Stimulated activated CD8-positive, alpha-beta memory T cell treated with anti-CD3 and anti-CD28 coated beads, Interleukin-4, amount 100 ng/mL, for 4 hours (primary cell): ENCODE measurements at regions not wholly inside any gene's neighbourhood (a gene's known extent, or its start where the extent isn't known, plus 50 kb on each side); places are given as distances from the start of the nearest gene placed in this dataset.

Source experiments
- DNase-seq, 2 donors: peaks; one replicate each; pipeline ENCODE4 v3.0.0-alpha.2; 2020; ENCODE audit warnings: low read depth in 2 of 2, low spot score in 1 of 2

DNA sequence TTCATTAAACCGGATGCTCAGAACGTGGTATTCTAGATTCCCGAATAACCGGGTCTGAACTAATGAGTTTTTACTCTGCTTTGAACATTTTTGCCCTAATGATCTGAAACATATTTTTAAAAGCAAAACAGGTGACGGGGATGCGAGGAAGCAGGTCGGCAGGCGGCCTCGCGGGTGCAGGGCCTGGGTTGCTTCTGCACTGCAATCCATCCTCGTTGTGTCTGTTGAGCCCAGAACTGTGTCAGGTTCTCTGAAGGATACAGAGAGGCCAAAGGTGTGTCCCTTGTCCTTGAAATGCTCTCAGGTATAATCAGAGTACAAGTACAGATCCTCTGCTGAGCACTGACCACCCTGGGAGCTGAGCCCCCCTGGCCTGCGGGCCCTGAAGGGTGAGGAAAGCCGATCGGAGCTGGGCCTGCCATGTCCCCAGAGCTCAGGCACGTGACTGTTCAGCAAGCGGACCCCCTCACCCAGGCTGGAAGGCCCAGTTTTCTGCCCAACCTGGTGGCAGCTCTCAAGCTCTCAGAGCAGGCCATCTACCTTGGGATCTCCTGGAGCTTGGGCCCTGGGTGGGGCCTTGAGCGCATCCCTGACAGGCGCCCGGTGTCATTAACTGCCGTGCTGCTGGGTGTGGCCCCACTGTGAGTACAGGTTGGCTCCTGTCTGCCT, 151.8 kb downstream of the OLFM1 start:
- DNase-seq, result no peak

DNA sequence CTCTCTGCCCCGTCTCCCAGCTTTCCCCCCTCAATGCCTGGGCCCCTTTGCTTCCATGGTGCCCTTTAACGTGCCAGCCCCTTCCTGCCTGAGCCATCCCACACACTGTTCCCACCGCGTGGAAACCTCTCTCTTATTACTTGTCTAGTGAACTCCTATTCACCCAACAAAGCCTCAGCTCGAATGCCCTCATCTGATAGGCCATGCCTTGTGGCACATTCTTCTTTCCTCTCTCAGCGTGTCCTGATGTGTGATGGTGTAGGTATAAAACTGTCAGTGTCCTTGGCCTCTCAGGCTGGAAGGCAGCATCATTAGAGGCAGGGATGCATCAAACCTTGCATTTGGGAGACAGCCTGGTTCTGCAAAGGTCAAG, 152.3 kb downstream of the OLFM1 start:
- no peak for DNase-seq

DNA sequence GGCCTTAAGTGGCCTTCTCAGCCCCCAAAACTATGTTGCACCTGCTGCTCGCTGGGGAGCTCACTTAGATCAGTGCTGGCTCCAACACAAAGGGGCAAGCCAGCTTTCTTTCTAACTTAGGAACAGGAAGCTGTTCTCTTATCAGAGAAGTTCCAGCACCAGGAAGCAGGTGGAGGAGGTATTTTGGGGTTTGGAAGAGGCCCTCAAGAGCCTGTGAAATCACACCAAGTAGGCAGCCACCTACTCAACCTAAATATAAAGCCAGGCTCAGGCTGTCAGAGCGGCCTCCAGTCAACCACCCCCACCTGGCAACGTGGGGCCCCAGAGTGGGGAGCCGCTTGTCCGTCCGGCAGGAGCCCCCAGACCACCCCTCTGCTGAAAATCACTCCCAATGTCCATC, 152.8 kb downstream of the OLFM1 start:
- DNase-seq, result no peak

DNA sequence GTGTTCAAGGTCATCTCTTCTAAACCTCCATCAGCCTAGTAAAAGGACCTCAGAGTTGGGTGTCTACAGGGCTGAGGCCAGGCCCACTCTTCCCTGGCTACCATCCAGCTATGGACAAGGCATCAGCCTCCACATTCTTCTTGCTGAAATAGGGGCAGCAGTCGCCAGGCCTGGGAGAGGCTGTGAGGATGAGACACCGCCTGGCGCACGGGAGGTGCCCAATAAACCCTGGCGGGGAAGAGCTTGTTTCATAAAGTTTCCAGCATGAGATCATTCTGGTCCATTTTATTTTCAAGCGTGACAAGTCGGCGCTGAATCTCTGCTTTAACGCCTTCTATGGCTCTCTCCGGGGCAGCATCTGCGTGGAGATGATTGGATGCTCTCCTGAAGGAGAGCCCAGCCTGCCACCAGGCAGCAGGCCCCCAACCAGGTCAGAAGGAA, 153.4 kb downstream of the OLFM1 start:
- DNase-seq, result no peak

DNA sequence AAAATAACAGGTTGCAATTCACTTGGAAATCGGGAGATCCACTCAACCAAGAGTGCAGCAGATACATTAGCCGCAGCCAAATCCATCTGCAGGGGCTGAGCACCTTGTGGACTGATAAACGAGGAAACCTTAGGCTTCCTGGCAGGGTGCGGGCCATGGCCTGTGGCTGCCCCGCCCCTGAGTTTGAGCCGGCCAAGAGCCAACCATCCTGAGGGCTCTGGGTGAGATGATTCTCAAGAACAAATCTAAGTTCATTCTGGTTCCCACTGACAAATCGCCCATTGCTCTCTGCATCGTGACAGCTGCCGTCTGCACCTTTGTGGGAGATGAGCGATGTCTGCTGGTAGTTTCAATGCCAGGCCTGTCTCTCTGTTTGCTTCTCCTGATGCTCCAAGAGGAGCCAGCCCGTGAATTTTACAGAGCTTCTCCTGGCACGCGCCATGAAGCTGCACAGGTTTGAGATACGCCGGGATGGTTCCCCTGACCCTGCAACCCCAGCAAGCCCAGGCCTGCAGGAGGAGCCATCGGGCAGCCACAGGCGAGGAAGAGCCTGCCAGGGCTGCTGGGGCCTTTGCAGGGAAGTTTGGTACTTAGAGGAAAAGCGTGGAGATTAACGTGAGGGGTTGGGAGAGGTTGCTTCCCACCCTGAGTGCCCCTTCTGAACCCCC, 154.0 kb downstream of the OLFM1 start:
- no peak for DNase-seq

DNA sequence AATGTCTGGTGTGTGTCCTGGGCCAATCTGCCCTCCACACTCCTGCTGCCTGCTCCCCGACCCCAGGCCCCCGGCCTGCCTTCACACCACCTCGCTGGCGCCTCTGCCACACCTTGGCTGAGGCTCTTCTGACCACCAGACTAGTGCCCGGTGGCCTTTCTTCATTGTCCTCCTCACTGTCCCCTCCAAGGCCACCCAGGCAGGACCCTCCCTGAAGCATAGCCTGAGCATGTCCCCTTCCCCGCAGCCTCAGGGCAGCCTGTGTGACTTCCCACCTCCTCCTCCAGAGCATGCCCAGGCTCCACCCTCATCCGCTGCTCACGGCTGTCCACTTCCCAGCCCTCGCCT, 154.6 kb downstream of the OLFM1 start:
- DNase-seq, result no peak

DNA sequence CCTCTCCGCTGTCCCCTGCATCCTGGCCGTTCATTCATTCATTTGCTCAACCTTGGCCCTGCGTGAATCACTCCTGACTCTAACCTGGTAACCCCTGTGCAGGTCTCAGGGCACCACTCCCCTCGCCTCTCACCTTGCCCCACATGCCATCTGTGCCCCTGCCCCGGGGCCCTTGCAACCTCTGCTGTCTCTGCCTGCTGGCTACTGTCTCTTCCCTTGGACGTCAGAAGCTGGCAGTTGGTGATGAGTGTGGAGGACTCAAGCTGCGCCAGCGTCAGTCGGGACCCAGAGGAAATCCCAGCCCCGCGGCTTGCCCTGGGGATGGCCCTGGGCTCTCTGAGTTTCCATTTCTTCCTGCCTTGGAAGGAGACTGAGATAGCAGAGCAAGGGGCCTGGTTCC, 154.9 kb downstream of the OLFM1 start:
- no peak for DNase-seq

DNA sequence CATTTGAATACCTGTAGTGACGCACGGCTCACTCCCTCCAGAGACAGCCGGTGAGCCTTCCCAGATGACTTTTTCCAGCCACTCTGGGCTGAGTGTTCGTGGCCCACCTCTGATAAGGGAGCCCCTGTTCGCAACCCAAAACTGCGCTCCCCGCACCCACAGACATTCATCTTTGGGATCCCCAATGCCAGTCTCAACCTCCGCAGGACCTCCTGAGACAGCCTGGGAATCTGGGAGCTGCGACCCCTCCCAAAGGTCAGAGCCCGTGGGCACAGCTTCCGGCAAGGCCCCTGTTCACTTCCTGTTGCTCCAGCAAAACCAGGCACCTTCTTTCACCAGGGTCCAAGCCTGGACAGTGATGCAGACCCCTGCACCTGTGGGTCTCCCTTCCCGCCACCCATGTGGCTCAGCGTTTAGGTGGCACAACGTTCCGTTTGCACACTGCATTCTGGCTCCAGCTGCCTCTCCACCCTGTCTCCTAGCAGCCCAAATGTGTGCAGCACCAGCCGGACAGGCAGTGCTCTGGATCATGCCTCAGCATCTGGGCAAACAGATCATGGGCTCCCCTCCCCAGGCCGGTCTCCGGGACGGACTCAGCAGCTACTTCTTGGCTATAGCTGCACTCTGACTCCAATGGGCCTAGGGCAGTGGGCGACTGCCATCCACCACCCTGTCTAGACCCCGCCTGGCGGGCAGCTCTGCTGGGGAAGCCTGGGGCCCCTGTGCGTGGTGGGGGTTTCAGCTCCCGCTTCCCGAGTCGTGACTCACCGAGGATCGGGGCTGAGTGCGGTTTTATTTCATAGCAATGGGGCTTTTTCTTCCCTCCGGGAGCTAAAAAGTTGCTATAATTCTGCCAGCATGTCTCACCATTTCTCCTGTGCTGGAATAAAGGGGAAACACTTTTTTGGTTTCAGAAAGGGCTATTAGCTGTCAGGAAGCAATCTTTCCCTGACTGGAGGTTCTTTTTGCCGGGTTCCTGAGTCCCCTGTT, 156.0 kb downstream of the OLFM1 start:
- DNase-seq, result no peak

DNA sequence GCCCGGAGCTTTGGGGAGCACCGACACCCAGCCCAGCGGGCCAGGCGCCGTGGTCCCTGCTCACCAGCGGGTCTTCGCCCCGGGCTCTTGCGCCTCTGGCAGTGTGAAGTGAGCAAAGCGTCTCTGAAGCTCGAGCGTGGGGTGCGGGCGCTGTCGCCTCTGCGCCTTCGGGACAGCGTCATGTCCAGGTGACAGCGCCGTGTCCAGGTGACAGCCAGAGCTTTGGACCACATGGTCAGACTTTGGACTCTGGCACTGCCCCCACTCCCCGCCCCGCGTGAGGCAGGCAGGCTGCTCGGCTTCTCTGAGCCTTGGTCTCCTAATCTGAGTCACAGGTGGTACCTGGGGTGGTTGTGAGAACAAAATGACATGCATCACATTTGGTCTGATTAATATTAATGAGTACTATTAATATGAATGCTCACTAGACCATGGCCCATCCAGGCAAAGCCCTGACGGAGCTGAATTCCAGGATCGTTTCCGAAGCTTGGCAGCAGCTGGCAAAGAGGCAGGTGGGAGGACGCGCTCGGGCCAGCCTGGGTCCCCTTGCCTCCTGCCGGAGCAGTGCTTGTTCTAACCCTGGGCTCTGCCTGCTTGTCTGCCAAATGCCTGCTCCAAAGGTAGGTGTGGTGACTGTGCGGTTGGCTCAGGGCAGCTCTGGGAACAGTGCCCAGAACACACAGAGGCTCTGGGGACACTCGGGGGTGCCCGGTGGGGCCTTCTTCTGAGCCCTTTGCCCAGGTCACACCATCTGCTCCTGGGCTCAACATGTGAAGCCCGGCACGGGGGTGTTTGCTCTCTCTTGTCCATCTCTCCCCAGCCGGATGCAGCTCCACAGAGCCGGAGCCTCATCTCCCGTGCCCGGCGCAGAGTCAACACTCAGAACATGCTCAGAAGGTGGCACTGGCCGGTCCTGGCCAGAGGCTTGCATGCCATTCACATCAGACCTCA, 157.1 kb downstream of the OLFM1 start:
- DNase-seq, result no peak

DNA sequence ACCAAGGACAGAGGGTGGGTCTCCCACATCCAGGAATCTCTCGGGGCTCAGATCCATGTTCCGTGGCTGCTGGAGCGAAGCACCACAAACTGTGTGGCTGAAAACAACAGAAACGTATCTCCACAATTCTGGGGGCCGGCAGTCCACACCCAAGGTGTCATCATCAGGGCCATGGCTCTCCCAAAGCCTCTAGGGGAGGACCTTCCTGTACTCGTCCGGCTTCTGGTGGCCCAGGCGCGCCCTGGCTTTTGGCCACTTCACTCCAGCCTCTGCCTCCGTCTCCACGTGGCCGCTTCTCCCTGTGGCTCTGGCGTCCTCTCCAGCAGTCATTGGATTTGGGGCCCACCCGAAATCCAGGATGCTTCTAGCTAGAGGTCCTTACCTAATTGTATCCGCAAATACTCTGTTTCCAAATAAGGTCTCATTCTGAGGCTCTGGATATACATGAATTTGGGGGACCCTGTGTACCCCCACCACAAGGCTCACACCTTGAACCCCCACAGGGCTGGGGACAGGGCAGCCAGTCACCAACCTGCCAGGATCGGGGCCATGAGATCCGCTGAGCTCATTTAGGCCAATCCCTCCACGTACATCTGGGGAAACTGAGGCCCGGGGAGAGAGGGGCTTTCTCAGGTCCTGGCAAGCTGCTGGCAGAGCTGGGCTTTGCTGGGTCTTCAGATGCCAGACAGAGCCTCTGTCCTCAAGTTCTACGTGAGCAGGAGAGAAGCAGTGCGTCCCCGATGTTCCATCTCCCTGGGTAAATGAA, 158.2 kb downstream of the OLFM1 start:
- DNase-seq, result no peak

DNA sequence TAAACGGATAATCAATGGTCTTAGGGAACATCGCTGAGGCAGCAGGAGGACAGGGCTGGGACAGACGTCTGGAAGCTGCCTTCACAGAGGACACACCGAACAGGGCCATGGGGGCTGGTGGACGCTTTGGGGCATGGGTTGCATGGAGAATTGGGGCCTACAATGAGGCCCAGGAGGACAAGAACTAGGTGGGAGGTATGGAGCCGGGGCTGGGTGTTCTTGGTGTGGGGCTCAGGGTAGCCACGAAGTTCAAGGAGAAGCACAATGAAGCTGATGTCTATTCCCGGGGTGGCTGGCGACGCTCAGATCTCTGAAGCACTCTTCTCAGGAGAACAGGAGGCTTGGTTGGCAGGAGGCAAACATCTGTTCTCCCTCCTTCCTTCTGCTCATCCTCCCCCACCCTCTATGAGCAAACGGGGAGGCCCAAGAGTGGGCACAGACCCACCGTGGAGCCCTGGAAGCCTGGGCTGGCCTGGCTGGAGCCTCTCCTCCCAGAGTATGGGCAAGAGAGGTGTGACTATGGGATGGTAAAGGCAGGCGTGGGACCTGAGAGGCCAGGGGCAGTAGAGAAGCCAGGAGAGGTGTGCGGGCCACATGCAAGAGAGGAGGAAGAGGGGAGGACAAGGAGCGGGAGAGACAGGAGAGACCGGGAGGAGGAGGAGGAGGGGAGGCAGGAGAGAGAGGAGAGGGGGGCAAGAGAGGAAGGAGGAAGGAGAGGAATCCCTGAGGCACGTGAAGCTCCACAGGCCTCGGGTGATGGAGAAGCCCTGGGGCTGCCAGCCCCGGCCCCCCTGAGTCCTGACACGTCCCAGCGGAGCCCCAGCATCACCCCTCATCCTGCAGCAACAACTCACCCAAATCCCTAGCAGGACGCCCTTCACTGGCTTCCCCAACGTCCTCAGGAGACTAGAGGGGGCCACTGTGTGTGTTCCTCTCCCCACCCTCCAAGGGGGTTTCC, 159.1 kb downstream of the OLFM1 start:
- DNase-seq, result no peak

DNA sequence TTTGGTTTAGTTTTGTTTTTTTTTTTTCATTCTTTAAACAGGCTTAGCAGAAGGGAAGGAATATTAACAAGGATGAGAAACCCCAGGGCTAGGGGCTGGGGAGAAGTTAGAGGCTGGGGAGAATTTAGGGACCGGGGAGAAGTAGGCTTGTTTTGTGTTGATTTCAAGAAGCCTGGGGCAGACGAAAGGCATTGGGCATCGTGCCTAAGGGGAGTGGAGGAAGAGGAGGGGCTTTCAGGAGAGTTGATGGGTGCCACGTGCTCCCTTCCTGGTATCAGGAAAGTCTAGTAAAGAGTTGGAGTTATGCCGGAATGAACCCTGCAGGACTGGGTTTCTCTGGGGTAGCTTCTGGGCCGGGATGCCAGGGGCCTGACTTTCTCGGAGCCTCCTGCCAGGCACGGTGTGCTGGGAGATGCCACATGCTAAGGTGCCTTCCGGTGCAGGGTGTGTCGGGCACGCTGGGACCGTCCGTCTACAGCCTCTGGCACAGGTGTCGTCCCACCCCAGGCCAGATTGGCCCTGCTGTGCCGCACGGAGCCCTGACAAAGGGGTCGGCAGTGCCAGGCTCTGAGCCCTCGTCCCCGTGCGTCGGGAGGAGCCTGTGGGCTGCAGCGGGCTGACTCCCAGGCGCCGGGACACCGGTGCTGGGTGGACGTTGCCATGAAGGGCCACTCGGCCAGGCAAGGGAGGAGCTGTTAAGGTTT, 159.9 kb downstream of the OLFM1 start:
- no peak for DNase-seq

DNA sequence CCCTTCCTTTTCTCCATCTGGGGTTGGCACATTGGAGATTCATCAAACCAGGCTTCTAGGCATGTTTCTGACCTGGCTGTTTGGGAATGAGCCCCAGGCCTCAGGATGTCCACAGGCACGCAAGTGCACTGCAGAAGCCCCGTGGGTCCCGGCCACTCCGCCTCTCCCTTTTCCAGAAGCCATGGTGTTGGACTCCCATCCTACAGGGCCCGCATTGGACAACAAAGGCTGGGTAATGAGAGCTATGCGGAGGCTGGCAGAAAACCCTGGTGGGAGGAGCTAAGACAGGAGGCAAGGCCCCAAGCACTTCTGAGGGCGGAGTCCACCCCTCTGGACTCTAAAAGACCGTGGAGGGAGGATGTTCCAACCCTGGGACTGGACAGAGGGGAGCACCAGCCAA, 160.6 kb downstream of the OLFM1 start:
- no peak for DNase-seq

DNA sequence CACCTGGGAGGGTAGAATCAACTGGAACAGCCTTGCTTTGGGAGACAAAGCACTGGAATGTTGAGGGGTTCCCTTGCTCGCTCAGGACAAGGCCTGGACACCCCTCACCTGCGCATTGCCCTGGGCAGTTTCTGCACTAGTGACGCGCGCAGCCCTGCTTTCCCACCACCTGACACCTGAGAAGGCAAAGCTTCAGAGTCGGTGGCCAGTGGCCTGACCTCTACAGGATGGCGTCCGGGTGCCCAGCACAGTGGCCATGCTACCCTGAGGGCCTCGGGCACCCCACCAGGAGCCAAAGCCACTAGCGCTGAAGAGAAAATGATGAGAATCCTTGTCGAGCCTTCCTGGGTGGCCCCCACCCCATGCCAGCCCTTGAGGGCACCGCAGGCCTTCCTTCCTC, 161.3 kb downstream of the OLFM1 start:
- DNase-seq, result no peak

DNA sequence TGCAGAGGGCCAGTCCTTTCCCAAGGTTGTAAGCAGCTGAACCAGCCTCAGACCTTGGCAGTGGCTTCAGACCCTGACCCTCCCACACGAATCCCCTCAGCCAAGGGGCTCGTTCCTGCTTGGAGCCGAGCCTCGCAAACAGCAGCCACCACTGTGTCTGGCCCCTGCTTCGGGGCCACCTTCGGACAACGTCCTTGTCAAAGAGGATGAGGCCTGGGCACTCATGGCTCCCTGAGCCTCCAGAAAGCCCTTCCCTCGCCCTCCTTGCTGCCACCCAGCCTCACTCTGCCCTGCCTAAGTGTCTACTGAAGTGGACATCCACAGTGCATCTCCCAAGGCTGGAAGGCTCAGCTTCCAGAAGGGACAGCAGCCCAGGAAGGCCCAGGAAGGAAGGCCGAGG, 161.7 kb downstream of the OLFM1 start:
- no peak for DNase-seq

DNA sequence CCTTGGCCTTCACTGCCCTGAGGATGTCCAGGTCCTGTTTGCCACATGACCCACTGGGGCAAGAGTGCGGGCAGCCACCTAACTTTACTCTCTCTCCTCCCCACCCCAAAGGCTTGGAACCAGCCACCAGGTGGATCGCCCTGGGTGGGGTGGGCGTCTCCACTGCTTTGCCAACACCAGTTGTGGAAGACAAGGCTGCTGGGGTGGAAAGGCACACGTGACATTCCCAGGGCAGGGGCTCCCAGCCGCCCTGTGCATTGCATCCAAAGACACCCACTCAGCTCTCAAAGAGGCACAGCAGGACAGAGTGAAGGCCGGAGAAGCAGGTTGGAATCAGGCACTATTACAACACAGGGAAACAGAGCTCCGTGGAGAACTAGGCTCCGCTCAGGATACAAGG, 162.2 kb downstream of the OLFM1 start:
- DNase-seq, result no peak

DNA sequence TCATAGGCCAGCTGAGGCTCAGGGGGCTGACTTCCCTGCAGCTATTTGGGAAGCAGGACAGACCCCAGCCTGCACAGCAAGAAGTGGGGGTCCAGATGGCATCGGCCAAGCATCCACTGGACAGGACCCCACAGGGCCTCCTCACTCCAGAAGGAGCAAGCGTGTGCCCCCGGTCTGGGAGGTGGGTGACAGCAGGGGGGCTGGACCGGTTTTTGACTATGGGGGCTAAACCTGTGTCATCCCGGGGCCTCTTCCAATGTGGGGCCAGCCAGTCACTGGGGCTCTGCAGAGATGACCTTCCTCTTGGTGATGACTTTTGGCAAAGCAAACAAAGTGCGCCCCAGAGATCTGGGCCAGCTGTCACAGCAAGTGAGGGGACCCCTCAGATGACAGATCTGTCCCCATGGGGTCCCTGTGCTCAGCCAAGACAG, 163.9 kb downstream of the OLFM1 start:
- DNase-seq, result no peak

DNA sequence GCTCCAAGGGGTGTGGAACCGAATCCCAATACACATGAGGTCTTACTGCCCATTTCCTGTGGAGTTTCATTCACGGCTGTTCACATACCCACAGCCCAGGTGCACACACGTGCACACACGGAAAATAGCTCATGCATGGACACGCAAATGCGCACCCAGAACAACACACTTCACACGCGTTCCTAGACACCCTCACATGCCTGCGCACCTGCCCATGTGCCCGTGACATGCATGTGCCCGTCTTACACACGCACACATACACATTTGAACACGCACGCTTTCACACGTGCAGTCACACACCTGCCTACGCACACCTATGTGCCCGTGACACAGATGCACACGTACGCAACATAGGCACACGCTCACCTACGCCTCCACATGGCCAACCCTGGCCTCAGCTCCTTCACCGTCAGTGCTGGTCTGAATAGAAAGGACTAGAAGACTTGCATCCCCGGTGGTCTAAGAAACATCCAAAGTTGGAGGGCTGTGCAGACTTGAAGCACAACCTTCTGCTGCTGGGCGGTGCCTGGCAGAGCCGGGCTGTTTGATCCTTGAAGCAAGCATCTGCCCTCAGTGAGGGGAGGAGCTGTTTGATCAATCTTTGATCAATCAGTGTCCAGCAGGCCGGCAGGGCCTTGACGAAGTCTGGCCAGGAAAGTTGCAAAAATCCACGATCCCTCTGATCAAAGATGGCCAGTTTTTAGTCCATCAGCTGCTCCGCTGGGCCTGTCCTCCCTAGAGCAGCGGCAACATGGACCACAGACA, 164.7 kb downstream of the OLFM1 start:
- no peak for DNase-seq
